ENCODE measurements at regions not wholly inside any gene's neighbourhood (a gene's known extent, or its start where the extent isn't known, plus 50 kb on each side); places are given as distances from the start of the nearest gene placed in this dataset.

DNA sequence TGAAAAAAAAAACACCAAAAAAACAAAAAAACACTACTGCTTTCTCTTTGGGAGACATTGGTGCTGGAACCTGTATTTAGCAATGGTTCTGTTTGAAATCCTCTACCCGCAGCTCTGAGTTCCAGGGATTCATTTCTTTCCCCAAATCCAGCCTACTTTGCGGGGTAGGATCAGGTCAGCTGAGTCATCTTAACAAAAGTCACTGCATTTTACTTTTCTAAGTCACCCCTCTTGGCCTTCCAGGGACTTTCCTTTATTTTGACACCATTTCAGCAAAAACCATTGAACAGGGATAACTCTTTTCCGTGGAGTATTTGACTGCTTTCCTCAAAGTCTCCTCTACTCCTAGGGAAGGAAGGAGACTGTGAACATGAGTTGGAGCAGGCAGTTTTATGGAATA, 837.6 kb downstream of the MAFB start:
- no peak for TF ChIP-seq GABPA (IDR thresholded peaks at IDR 0.05; ENCODE audit: low read depth)
- TF ChIP-seq CTCF (IDR thresholded peaks at IDR 0.05; ENCODE audit: insufficient read depth, low read length): no peak
- no peak for TF ChIP-seq POLR2AphosphoS5 (IDR thresholded peaks at IDR 0.05; ENCODE audit: low read depth)
- TF ChIP-seq SPI1 (IDR thresholded peaks at IDR 0.05; ENCODE audit: borderline replicate concordance, low read depth): no peak
